PC-9 (cell line): ENCODE measurements at regions not wholly inside any gene's neighbourhood (a gene's known extent, or its start where the extent isn't known, plus 50 kb on each side); places are given as distances from the start of the nearest gene placed in this dataset.

Experiments
- BruUV-seq: library from RNA; stranded (reverse); fragments of 400-500 nt; replicated peaks from 2 replicates; lab custom pipeline; 2021; lab: Mats Ljungman, UMichigan
- CTCF ChIA-PET: fragments of 300-600 bp; sonication (Branson Sonifier 250); formaldehyde crosslinking; loops from one replicate; lab custom pipeline; 2022; ENCODE audit warnings: antibody characterized with exemption; lab: Charles Lee
- POLR2A ChIA-PET: fragments of 300-600 bp; sonication (Branson Sonifier 250); formaldehyde crosslinking; loops from one replicate; lab custom pipeline; 2022; ENCODE audit warnings: antibody characterized with exemption; ENCODE audit not compliant: unreplicated experiment; lab: Charles Lee
- DNase-seq, 2 experiments: peaks; one replicate each; pipeline versions ENCODE4 v3.0.0 to v3.0.0-alpha.2; 2015 to 2022; ENCODE audit warnings: mixed read lengths in 1 of 2
- H2AFZ ChIP-seq: fragments of 200-600 bp; sonication (generic); 2 replicates; pipeline ENCODE4 v1.8.1; 2017; ENCODE audit warnings: antibody characterized with exemption
- H3F3A ChIP-seq: fragments of 200-600 bp; sonication (generic); 2 replicates; pipeline ENCODE4 v1.8.1; 2017; ENCODE audit warnings: antibody characterized with exemption, mild to moderate bottlenecking, low read depth; ENCODE audit not compliant: insufficient read depth
- H3K27ac ChIP-seq: fragments of 200-600 bp; sonication (generic); 2 replicates; pipeline ENCODE4 v1.6.1; 2016; ENCODE audit warnings: mixed run types
- H3K27me3 ChIP-seq: fragments of 200-600 bp; sonication (generic); 2 replicates; pipeline ENCODE4 v1.6.1; 2016; ENCODE audit warnings: low read depth, mixed run types; ENCODE audit not compliant: insufficient read depth
- H3K36me3 ChIP-seq: fragments of 200-600 bp; sonication (generic); 2 replicates; pipeline ENCODE4 v1.6.1; 2016; ENCODE audit warnings: low read depth, mixed run types
- H3K4me1 ChIP-seq: fragments of 200-600 bp; sonication (generic); replicated peaks from 2 replicates; pipeline ENCODE4 v1.6.1; 2016; ENCODE audit warnings: mixed run types; ENCODE audit not compliant: insufficient read depth
- H3K4me2 ChIP-seq: fragments of 200-600 bp; sonication (generic); 2 replicates; pipeline ENCODE4 v1.6.1; 2017; ENCODE audit warnings: mixed run types
- H3K4me3 ChIP-seq: fragments of 200-600 bp; sonication (generic); 2 replicates; pipeline ENCODE4 v1.6.1; 2016; ENCODE audit warnings: mixed run types
- H3K79me2 ChIP-seq: fragments of 200-600 bp; sonication (generic); 2 replicates; pipeline ENCODE4 v1.6.1; 2017; ENCODE audit warnings: low read depth, mixed run types
- H3K9me2 ChIP-seq: fragments of 200-600 bp; sonication (generic); 2 replicates; pipeline ENCODE4 v1.8.1; 2017; ENCODE audit warnings: mild to moderate bottlenecking; ENCODE audit not compliant: insufficient read depth
- H3K9me3 ChIP-seq: fragments of 200-600 bp; sonication (generic); 2 replicates; pipeline ENCODE4 v1.8.1; 2016; ENCODE audit warnings: low read depth; ENCODE audit not compliant: insufficient read depth
- H4K20me1 ChIP-seq: fragments of 200-600 bp; sonication (generic); 2 replicates; pipeline ENCODE4 v1.8.1; 2017; ENCODE audit not compliant: insufficient read depth
- CTCF ChIP-seq: fragments of 200-600 bp; sonication (generic); conservative IDR thresholded peaks from 2 replicates; pipeline ENCODE4 v1.6.1; 2017; ENCODE audit warnings: mixed run types, antibody characterized with exemption, mild to moderate bottlenecking, moderate library complexity
- EZH2 ChIP-seq: fragments of 200-600 bp; sonication (generic); IDR thresholded peaks from 2 replicates; pipeline ENCODE4 v1.8.0; 2017; ENCODE audit warnings: antibody characterized with exemption, low read depth
- intact Hi-C: fragments of 100-400 bp; cut with micrococcal nuclease; formaldehyde crosslinking; loops from one replicate; pipeline ENCODE4 v1.10.0; 2022; ENCODE audit not compliant: unreplicated experiment

- no peak for DNase-seq
- Histone ChIP-seq H3K9me3 (peaks cover 5% of the 10 kb centered on the region; the same call in 1 of the 2 replicates), H2AFZ (no peak overlapping the region), H4K20me1 (no peaks in the 10 kb centered on the region), H3K27ac (peak overlapping the region; percentile 40), H3K4me1 (peaks cover 20% of the 10 kb centered on the region), H3K4me3 (peak overlapping the region; percentile 4; the same call in 1 of the 2 replicates), H3K27me3 (no peaks in the 10 kb centered on the region), H3F3A (peaks cover 11% of the 10 kb centered on the region), H3K36me3 (no peaks in the 10 kb centered on the region), H3K79me2 (no peaks in the 10 kb centered on the region), H3K4me2 (peak overlapping the region; percentile 55), H3K9me2 (no peaks in the 10 kb centered on the region; the same call in 1 of the 2 replicates)
- TF ChIP-seq EZH2 = no peak
- no peak for TF ChIP-seq CTCF
- ChIA-PET POLR2A (interaction anchor here (0.6 kb wide), 1 partner anchor 630 kb away, joined by 14 read pairs; no protein-coding TSS in a partner anchor), CTCF (no interaction called here)
- intact Hi-C loops = loop anchor here (10.0 kb wide), 1 partner anchor 648 kb away; the partner anchor contains the start of gene TLE1
- no TSS peak for BruUV-seq
Observed at GRCh38 chr9:82332774-82333152, 344.2 kb downstream of the SPATA31D1 start.

- H3K27me3 ChIP-seq = no peaks in the 10 kb centered on the region
- intact Hi-C loops = loop anchor here (10.0 kb wide), 1 partner anchor 649 kb away; the partner anchor contains the start of gene TLE1
- CTCF ChIA-PET = no interaction called here
Observed at GRCh38 chr9:82333671-82334070, 345.1 kb downstream of the SPATA31D1 start.

GRCh38 chr9:82334286-82334685, 345.7 kb downstream of the SPATA31D1 start:
- DNase-seq = no peak
- Histone ChIP-seq H3K4me1 (peaks cover 20% of the 10 kb centered on the region), H3F3A (peaks cover 11% of the 10 kb centered on the region), H3K9me2 (no peaks in the 10 kb centered on the region; the same call in 1 of the 2 replicates), H3K4me2 (no peak overlapping the region), H3K27ac (no peak overlapping the region), H3K9me3 (peaks cover 5% of the 10 kb centered on the region; the same call in 1 of the 2 replicates), H3K79me2 (no peaks in the 10 kb centered on the region), H3K36me3 (no peaks in the 10 kb centered on the region), H2AFZ (no peak overlapping the region), H3K4me3 (no peak overlapping the region), H4K20me1 (no peaks in the 10 kb centered on the region), H3K27me3 (no peaks in the 10 kb centered on the region)
- no peak for TF ChIP-seq CTCF
- no peak for TF ChIP-seq EZH2
- POLR2A ChIA-PET = no interaction called here
- CTCF ChIA-PET = interaction anchor here (0.6 kb wide), 1 partner anchor 192 kb away, joined by 3 read pairs; no protein-coding TSS in a partner anchor
- intact Hi-C loops = loop anchor here (10.0 kb wide), 1 partner anchor 649 kb away; the partner anchor contains the start of gene TLE1
- no TSS peak for BruUV-seq

More at GRCh38 chr9:82333671-82334070, 345.1 kb downstream of the SPATA31D1 start:
- no peaks in the 10 kb centered on the region for H3K36me3 ChIP-seq
- H3K4me1 ChIP-seq = peaks cover 20% of the 10 kb centered on the region
- H3F3A ChIP-seq = peaks cover 11% of the 10 kb centered on the region
- no peaks in the 10 kb centered on the region for H4K20me1 ChIP-seq
- no peak overlapping the region for H3K4me2 ChIP-seq
- no peak for TF ChIP-seq CTCF
- TF ChIP-seq EZH2 = no peak
- H3K9me3 ChIP-seq = peaks cover 5% of the 10 kb centered on the region; the same call in 1 of the 2 replicates
- H3K27ac ChIP-seq = no peak overlapping the region
- no peak overlapping the region for H2AFZ ChIP-seq
- no peaks in the 10 kb centered on the region; the same call in 1 of the 2 replicates for H3K9me2 ChIP-seq
- POLR2A ChIA-PET = interaction anchor here (0.5 kb wide), 1 partner anchor 143 kb away, joined by 9 read pairs; no protein-coding TSS in a partner anchor
- BruUV-seq = no TSS peak
- DNase-seq = no peak
- no peak overlapping the region for H3K4me3 ChIP-seq
- H3K79me2 ChIP-seq = no peaks in the 10 kb centered on the region
